ENCODE measurements at regions not wholly inside any gene's neighbourhood (a gene's known extent, or its start where the extent isn't known, plus 50 kb on each side); places are given as distances from the start of the nearest gene placed in this dataset.

DNA sequence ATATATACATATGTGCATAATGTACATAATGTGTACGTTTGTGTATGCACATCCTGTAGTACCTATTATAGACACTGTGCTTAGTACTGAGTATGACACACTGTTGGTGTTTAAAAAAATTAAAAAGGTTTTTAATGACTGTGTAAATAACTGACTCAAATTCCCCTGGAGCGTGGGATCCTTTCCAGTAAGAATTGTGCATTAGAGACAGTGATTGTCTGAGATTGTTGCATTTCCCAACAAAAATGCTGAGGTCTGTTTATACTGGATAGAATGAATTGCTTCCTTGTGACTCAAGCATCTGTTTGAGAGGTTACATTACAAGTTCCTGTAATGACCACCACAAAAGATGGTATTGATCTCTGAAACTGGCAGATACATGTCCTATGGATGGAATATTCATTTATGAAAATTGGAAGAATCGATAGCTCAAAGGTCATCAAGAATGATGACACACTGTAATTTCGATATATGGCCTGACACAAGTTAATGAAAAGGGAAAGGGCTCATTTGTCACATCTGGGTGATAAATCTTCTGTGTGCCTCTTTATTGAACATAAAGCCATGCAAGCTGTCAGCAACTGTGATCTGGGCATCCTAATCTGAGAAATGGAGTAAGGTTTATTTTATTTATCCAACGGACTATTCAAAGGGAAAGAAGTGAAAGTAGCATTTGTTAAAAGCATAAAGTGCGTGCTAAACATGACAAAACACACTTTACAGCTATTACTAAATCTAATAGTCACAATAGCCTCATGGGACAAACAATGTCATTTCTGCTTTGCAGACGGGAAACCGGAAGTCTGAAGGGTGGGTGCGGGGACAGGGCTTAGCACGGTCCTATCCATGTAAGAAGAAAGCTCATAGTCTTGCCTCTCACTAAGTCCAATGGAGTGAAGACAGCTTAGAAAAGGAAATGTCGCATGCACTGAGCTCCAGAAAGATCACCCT, 228.8 kb downstream of the CDH11 start:
- intact Hi-C loops (cut with DNase I, micrococcal nuclease), result no loop called here
- Histone ChIP-seq H3K4me1 (ENCODE audit: insufficient read depth, low read length) (no peaks in the 10 kb centered on the region), H3K27me3 (ENCODE audit: control insufficient read depth in 1 of 2, insufficient read depth in 2 of 2, low read length in 2 of 2) (no peaks in the 10 kb centered on the region), H3K36me3 (ENCODE audit: insufficient read depth, low read length) (no peaks in the 10 kb centered on the region), H3K9me3 (ENCODE audit: control insufficient read depth in 1 of 2, insufficient read depth in 1 of 2, low read length in 2 of 2) (peaks cover 0 to 10% of the 10 kb centered on the region in 2 experiments), H3K27ac (ENCODE audit: low read depth in 1 of 2, low read length in 2 of 2) (no peak overlapping the region), H3K4me3 (ENCODE audit: low read length) (no peak overlapping the region)
- no peaks in the 10 kb centered on the region for H3K4me1 Mint-ChIP-seq (ENCODE audit: low read depth)
- POLR2A ChIA-PET, result no interaction called here
- H3K27ac Mint-ChIP-seq, result no peak overlapping the region
- no peaks in the 10 kb centered on the region for H3K27me3 Mint-ChIP-seq
- TF ChIP-seq, protein P1, sequence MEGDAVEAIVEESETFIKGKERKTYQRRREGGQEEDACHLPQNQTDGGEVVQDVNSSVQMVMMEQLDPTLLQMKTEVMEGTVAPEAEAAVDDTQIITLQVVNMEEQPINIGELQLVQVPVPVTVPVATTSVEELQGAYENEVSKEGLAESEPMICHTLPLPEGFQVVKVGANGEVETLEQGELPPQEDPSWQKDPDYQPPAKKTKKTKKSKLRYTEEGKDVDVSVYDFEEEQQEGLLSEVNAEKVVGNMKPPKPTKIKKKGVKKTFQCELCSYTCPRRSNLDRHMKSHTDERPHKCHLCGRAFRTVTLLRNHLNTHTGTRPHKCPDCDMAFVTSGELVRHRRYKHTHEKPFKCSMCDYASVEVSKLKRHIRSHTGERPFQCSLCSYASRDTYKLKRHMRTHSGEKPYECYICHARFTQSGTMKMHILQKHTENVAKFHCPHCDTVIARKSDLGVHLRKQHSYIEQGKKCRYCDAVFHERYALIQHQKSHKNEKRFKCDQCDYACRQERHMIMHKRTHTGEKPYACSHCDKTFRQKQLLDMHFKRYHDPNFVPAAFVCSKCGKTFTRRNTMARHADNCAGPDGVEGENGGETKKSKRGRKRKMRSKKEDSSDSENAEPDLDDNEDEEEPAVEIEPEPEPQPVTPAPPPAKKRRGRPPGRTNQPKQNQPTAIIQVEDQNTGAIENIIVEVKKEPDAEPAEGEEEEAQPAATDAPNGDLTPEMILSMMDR (IDR thresholded peaks at IDR 0.05), result no peak
- CTCF ChIA-PET, result no interaction called here
- no peak for ATAC-seq (ENCODE audit: poor library complexity)
- H3K4me3 Mint-ChIP-seq, result no peak overlapping the region
- peaks cover 11% of the 10 kb centered on the region for H3K9me3 Mint-ChIP-seq
- DNase-seq, result no peak
- H3K36me3 Mint-ChIP-seq (ENCODE audit: low read depth), result no peaks in the 10 kb centered on the region

DNA sequence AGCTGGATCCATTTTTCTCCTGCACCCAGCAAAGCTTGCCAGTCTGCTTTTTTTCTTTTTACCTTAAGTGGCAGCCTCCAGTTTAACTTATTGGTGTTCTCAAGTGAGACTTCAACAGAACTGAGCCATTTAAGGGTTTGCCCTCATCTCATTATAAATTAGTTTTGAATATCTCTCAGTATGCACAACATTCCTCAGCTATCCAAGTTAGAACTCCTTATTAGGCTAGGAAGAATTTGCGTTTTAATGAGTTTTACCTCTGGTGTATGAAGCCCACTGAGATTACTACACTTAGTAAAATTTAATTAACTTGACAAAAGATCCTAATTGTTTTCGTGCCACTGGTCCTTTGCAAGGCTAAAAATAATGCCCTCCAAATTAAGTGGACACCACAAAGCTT, 232.4 kb downstream of the CDH11 start:
- ATAC-seq (ENCODE audit: poor library complexity), result no peak
- Mint-ChIP-seq H3K4me1 (ENCODE audit: low read depth) (no peaks in the 10 kb centered on the region), H3K27me3 (no peaks in the 10 kb centered on the region), H3K36me3 (ENCODE audit: low read depth) (no peaks in the 10 kb centered on the region), H3K9me3 (peaks cover 17% of the 10 kb centered on the region), H3K27ac (no peak overlapping the region), H3K4me3 (no peak overlapping the region)
- H3K36me3 ChIP-seq (ENCODE audit: insufficient read depth, low read length), result no peaks in the 10 kb centered on the region
- TF ChIP-seq, protein P1 (IDR thresholded peaks at IDR 0.05), result no peak
- no peaks in the 10 kb centered on the region for H3K27me3 ChIP-seq (ENCODE audit: control insufficient read depth in 1 of 2, insufficient read depth in 2 of 2, low read length in 2 of 2)
- H3K27ac ChIP-seq (ENCODE audit: low read depth in 1 of 2, low read length in 2 of 2), result no peak overlapping the region
- H3K9me3 ChIP-seq (ENCODE audit: control insufficient read depth in 1 of 2, insufficient read depth in 1 of 2, low read length in 2 of 2), result no peaks in the 10 kb centered on the region
- CTCF ChIA-PET, result interaction anchor here (0.6 kb wide), 1 partner anchor 1815 kb away, joined by 3 read pairs; no protein-coding TSS in a partner anchor
- POLR2A ChIA-PET, result no interaction called here
- no peak for DNase-seq
- H3K4me1 ChIP-seq (ENCODE audit: insufficient read depth, low read length), result no peaks in the 10 kb centered on the region
- no peak overlapping the region for H3K4me3 ChIP-seq (ENCODE audit: low read length)
- intact Hi-C loops (cut with DNase I, micrococcal nuclease), result no loop called here

DNA sequence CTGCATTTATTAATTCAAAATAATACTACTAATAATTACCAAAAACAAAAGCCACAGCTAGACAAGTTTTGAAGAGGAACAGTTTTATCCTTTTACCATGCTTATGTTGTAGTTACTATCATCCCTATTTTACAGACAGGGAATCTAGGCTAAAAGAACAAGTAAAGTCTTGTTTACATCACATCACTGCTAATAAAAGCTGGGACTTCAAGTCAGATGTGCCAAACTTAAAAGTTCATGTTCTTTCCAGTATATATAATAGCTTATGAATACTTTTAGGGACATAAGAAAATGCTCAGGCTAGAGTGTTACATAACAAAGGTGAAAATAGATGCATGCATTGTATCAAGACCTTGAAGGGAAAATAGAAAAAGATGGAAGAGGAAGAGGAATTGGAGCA, 234.2 kb downstream of the CDH11 start:
- ChIA-PET CTCF (no interaction called here), POLR2A (no interaction called here)
- Mint-ChIP-seq H3K4me1 (ENCODE audit: low read depth) (no peaks in the 10 kb centered on the region), H3K27ac (no peak overlapping the region), H3K4me3 (no peak overlapping the region), H3K36me3 (ENCODE audit: low read depth) (no peaks in the 10 kb centered on the region), H3K9me3 (peaks cover 16% of the 10 kb centered on the region), H3K27me3 (no peaks in the 10 kb centered on the region)
- Histone ChIP-seq H3K36me3 (ENCODE audit: insufficient read depth, low read length) (no peaks in the 10 kb centered on the region), H3K4me1 (ENCODE audit: insufficient read depth, low read length) (no peaks in the 10 kb centered on the region), H3K4me3 (ENCODE audit: low read length) (no peak overlapping the region), H3K27ac (ENCODE audit: low read depth in 1 of 2, low read length in 2 of 2) (no peak overlapping the region), H3K27me3 (ENCODE audit: control insufficient read depth in 1 of 2, insufficient read depth in 2 of 2, low read length in 2 of 2) (no peaks in the 10 kb centered on the region), H3K9me3 (ENCODE audit: control insufficient read depth in 1 of 2, insufficient read depth in 1 of 2, low read length in 2 of 2) (peaks cover 0 to 4% of the 10 kb centered on the region in 2 experiments)
- DNase-seq, result no peak
- intact Hi-C loops (cut with DNase I, micrococcal nuclease), result no loop called here
- no peak for ATAC-seq (ENCODE audit: poor library complexity)
- TF ChIP-seq, protein P1 (IDR thresholded peaks at IDR 0.05), result no peak

All from CD4-positive, alpha-beta T cell (primary cell).